ENCODE measurements at regions not wholly inside any gene's neighbourhood (a gene's known extent, or its start where the extent isn't known, plus 50 kb on each side); places are given as distances from the start of the nearest gene placed in this dataset.

GRCh38 chr12:98369581-98369980 is 145.8 kb upstream of the TMPO start:
- no peak for TF ChIP-seq ARNT (IDR thresholded peaks at IDR 0.05)
- TF ChIP-seq FOXM1 (IDR thresholded peaks at IDR 0.05; ENCODE audit: borderline replicate concordance): no peak
- no peak for TF ChIP-seq BHLHE40 (IDR thresholded peaks at IDR 0.05; ENCODE audit: borderline replicate concordance)
- TF ChIP-seq, protein P1, sequence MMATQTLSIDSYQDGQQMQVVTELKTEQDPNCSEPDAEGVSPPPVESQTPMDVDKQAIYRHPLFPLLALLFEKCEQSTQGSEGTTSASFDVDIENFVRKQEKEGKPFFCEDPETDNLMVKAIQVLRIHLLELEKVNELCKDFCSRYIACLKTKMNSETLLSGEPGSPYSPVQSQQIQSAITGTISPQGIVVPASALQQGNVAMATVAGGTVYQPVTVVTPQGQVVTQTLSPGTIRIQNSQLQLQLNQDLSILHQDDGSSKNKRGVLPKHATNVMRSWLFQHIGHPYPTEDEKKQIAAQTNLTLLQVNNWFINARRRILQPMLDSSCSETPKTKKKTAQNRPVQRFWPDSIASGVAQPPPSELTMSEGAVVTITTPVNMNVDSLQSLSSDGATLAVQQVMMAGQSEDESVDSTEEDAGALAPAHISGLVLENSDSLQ (IDR thresholded peaks at IDR 0.05): no peak
- no peak for TF ChIP-seq ZNF384 (IDR thresholded peaks at IDR 0.05)
- no peak for TF ChIP-seq LEF1 (IDR thresholded peaks at IDR 0.05; ENCODE audit: borderline replicate concordance)
